NCI-H146 treated with DMSO at 0.1 percent for 48 hours (cell line): ENCODE measurements at regions not wholly inside any gene's neighbourhood (a gene's known extent, or its start where the extent isn't known, plus 50 kb on each side); places are given as distances from the start of the nearest gene placed in this dataset.

ENCODE experiments used
- DNase-seq: peaks from one replicate; lab custom pipeline; 2025; ENCODE audit not compliant: unreplicated experiment; lab: John Stamatoyannopoulos, UW

- DNase-seq, result no peak
These were observed 692.1 kb downstream of the DNAJB9 start for GRCh38 chr7:109261781-109262180.

GRCh38 chr7:109266610-109267009 lies 696.9 kb downstream of the DNAJB9 start:
- no peak for DNase-seq

GRCh38 chr7:109276348-109276747 lies 706.7 kb downstream of the DNAJB9 start:
- DNase-seq, result no peak

- DNase-seq, result no peak
These were observed 713.1 kb downstream of the DNAJB9 start for GRCh38 chr7:109282726-109283125.

- no peak for DNase-seq
These were observed 715.3 kb downstream of the DNAJB9 start for GRCh38 chr7:109284943-109285342.

- DNase-seq, result no peak
These were observed 725.5 kb downstream of the DNAJB9 start for GRCh38 chr7:109295158-109295557.

- DNase-seq, result no peak
These were observed 739.1 kb downstream of the DNAJB9 start for GRCh38 chr7:109308816-109309215.

GRCh38 chr7:109309790-109310189 lies 740.1 kb downstream of the DNAJB9 start:
- DNase-seq, result no peak

GRCh38 chr7:109318136-109318535 lies 748.5 kb downstream of the DNAJB9 start:
- DNase-seq, result no peak

- no peak for DNase-seq
These were observed 753.2 kb downstream of the DNAJB9 start for GRCh38 chr7:109322833-109323232.

GRCh38 chr7:109331423-109331822 lies 761.7 kb downstream of the DNAJB9 start:
- no peak for DNase-seq

- DNase-seq, result no peak
These were observed 766.3 kb downstream of the DNAJB9 start for GRCh38 chr7:109335951-109336350.

- DNase-seq, result no peak
These were observed 766.9 kb downstream of the DNAJB9 start for GRCh38 chr7:109336531-109336930.

- no peak for DNase-seq
These were observed 774.0 kb downstream of the DNAJB9 start for GRCh38 chr7:109343678-109344077.

- no peak for DNase-seq
These were observed 781.8 kb downstream of the DNAJB9 start for GRCh38 chr7:109351493-109351892.

- no peak for DNase-seq
These were observed 784.3 kb downstream of the DNAJB9 start for GRCh38 chr7:109354000-109354399.

- no peak for DNase-seq
These were observed 784.9 kb downstream of the DNAJB9 start for GRCh38 chr7:109354552-109354951.

- no peak for DNase-seq
These were observed 806.1 kb downstream of the DNAJB9 start for GRCh38 chr7:109375823-109376222.

- no peak for DNase-seq
These were observed 806.9 kb downstream of the DNAJB9 start for GRCh38 chr7:109376576-109376975.

- DNase-seq, result no peak
These were observed 807.6 kb downstream of the DNAJB9 start for GRCh38 chr7:109377076-109377884.

GRCh38 chr7:109386959-109387358 lies 817.3 kb downstream of the DNAJB9 start:
- DNase-seq, result no peak

GRCh38 chr7:109387530-109387929 lies 817.9 kb downstream of the DNAJB9 start:
- DNase-seq, result no peak

GRCh38 chr7:109391240-109391639 lies 821.6 kb downstream of the DNAJB9 start:
- DNase-seq, result no peak
